Effector memory CD4-positive, alpha-beta T cell (primary cell): ENCODE measurements at regions not wholly inside any gene's neighbourhood (a gene's known extent, or its start where the extent isn't known, plus 50 kb on each side); places are given as distances from the start of the nearest gene placed in this dataset.

ENCODE experiments used
- DNase-seq, 3 donors: peaks; one replicate each; pipeline ENCODE4 v3.0.0-alpha.2; 2020
- H3K27ac ChIP-seq: 2 replicates; pipeline ENCODE4 v1.7.0; 2013; ENCODE audit warnings: mild to moderate bottlenecking, low read length, moderate library complexity; ENCODE audit not compliant: insufficient read depth, poor library complexity, severe bottlenecking
- H3K27me3 ChIP-seq: replicated peaks from 2 replicates; pipeline ENCODE4 v1.7.0; 2013; ENCODE audit warnings: mild to moderate bottlenecking, low read length; ENCODE audit not compliant: insufficient read depth, control insufficient read depth, poor library complexity, severe bottlenecking
- H3K36me3 ChIP-seq: 2 replicates; pipeline ENCODE4 v1.7.0; 2013; ENCODE audit warnings: mild to moderate bottlenecking, low read length, moderate library complexity; ENCODE audit not compliant: control insufficient read depth, insufficient read depth
- H3K4me1 ChIP-seq: 2 replicates; pipeline ENCODE4 v1.7.0; 2013; ENCODE audit warnings: low read length, mild to moderate bottlenecking; ENCODE audit not compliant: control insufficient read depth, insufficient read depth, poor library complexity, severe bottlenecking
- H3K4me3 ChIP-seq: 2 replicates; pipeline ENCODE4 v1.7.0; 2013; ENCODE audit warnings: low read length, low read depth, mild to moderate bottlenecking; ENCODE audit not compliant: insufficient read depth, poor library complexity, severe bottlenecking
- H3K9me3 ChIP-seq: 2 replicates; pipeline ENCODE4 v1.7.0; 2013; ENCODE audit warnings: mild to moderate bottlenecking, low read length, moderate library complexity; ENCODE audit not compliant: control insufficient read depth

DNA sequence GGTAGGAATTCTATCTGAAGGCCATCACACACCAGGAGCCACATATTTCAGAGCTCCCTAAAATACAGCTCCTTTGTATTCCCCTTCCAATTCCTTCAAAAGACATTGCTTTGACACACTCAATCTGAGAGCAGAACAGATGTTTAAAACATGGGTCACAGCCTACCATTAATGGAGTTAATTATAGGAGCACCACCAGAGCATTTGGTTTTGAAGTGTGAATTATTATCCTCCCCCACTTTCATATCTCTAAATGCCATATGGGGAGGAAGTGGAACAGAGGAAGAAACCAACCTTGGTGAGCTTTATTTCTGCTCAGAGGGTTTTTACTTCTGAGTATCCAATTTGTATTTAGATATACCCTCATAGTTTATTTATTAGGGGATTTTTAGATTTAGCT is 50.7 kb upstream of the TNFRSF21 start:
- H3K36me3 ChIP-seq: no peaks in the 10 kb centered on the region
- DNase-seq: no peak
- H3K27ac ChIP-seq: no peak overlapping the region
- H3K27me3 ChIP-seq: peaks cover 5% of the 10 kb centered on the region
- no peaks in the 10 kb centered on the region for H3K9me3 ChIP-seq
- H3K4me3 ChIP-seq: no peak overlapping the region
- no peaks in the 10 kb centered on the region for H3K4me1 ChIP-seq

DNA sequence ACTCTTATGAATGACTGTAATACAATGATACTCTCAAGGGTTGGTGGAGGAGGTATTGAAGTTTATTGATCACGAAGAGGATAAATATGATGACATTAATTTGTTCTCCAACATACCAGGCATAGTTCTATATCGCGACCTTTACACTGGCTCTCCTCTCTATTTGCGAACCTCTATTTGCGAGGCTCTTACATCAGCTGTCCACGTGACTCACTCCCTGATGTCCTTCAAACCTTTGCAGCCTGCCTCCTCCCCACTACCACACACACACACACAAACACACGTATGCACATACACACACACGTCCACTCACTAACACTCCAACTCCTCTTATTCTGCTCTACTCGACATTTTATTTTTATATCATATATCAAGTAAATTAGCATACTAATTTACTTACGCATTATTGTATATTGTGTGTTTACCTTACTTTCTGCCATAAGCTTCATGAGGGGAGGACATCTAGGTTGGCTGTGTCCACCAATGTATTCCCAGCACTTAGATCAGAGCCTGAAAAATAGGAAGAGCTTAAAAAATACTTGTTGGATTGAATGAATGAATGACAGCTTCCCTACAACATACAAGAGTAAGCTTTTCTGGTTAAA is 53.3 kb upstream of the TNFRSF21 start:
- no peaks in the 10 kb centered on the region for H3K4me1 ChIP-seq
- H3K4me3 ChIP-seq: no peak overlapping the region
- H3K27ac ChIP-seq: no peak overlapping the region
- DNase-seq: no peak
- H3K36me3 ChIP-seq: no peaks in the 10 kb centered on the region
- peaks cover 5% of the 10 kb centered on the region for H3K27me3 ChIP-seq
- H3K9me3 ChIP-seq: no peaks in the 10 kb centered on the region

DNA sequence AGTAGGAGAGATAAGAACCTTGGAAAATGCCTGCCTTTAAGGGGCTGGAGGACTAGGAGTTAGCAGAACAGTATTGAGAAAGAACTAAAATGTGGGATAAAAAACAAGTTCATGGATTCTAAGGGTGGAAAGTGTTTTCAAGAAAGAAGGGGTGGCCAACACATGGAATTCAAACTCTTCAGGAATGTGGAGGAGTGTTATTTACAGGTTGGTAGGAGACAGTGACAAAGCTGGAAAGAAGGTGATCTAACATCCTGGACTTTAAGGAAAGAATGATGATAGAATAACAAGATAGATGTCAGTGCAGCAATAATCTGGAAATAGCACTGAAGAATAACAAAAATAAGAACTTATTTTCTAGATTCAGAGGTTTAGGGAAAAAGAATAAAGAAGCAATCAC is 54.0 kb upstream of the TNFRSF21 start:
- Histone ChIP-seq H3K4me1 (no peaks in the 10 kb centered on the region), H3K9me3 (no peaks in the 10 kb centered on the region), H3K36me3 (no peaks in the 10 kb centered on the region), H3K27me3 (peaks cover 3% of the 10 kb centered on the region), H3K4me3 (no peak overlapping the region), H3K27ac (no peak overlapping the region)
- DNase-seq: no peak

DNA sequence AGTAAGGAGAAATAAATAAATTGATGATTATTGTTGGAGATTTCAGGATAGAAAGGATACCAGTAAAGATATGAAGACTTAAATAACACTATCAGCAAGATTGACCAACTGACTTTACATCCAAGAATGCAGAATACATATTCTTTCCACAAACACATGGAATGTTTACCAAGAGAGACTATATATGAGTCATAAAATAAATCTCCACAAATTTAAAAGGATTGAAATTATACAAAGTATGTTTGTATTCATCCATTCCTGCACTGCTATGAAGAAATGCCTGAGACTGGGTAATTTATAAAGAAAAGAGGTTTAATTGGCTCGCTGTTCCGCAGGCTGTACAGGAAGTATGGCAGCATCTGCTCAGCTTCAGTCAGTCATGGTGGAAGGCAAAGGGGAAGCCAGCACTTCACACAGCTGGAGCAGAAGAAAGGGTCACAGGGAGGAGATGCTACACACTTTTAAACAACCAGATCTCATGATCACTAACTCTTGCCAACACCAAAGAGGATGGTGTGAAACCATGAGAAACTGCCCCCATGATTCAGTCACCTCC is 56.7 kb upstream of the TNFRSF21 start:
- Histone ChIP-seq H3K4me3 (no peak overlapping the region), H3K27ac (no peak overlapping the region), H3K36me3 (no peaks in the 10 kb centered on the region), H3K27me3 (no peaks in the 10 kb centered on the region), H3K9me3 (no peaks in the 10 kb centered on the region), H3K4me1 (no peaks in the 10 kb centered on the region)
- no peak for DNase-seq

DNA sequence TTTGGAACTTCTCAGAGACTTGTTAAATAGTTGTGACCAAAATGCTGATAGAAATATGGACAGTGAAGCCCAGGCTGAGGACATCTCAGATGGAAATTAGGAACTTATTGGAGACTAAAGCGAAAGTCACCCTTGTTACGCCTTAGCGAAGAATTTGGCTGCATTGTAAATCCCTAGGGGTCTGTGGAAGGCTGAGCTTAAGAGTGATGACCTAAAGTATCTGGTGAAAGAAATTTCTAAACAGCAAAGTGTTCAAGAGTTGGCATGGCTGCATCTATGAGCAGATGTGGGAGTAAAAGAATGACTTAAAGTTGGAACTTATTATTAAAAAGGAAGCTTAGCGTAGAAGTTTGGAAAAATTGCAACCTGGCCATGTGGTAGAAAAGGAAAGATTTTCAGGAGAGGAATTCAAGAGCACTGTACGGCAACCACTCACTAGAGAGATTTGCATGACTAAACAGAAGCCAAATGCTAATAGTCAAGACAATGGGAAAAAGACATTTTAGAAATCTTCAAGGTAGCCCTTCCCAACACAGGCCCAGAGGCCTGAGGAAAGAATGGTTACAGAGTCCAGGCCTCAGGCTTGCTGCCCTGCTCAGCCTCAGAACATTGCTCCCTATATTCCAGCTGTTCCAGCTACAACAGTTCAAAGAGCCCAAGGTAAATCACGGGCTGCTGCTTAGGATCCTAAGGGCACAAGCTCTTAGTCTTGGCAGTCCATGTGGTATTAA is 61.6 kb upstream of the TNFRSF21 start:
- no peaks in the 10 kb centered on the region for H3K36me3 ChIP-seq
- no peaks in the 10 kb centered on the region for H3K27me3 ChIP-seq
- H3K9me3 ChIP-seq: no peaks in the 10 kb centered on the region
- DNase-seq: no peak
- H3K4me1 ChIP-seq: no peaks in the 10 kb centered on the region
- no peak overlapping the region for H3K27ac ChIP-seq
- no peak overlapping the region for H3K4me3 ChIP-seq

DNA sequence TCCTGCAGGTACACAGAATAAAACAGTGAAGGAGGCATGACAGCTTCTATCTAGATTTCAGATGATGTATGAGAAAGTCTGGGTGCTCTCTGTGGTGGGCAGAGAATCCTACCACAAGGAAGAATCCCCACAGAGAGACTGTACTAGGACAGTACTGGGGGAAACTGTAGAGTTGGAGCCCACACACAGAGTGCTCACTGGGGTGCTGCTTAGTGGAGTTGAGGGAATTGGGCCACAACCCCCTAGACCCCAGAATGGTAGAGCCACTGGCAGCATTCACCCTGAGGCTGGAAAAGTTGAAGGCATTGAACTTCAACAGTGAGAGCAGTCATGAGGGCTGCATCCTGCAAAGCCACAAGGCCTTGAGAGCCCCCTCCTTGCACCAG is 62.2 kb upstream of the TNFRSF21 start:
- no peak overlapping the region for H3K4me3 ChIP-seq
- H3K4me1 ChIP-seq: no peaks in the 10 kb centered on the region
- H3K36me3 ChIP-seq: no peaks in the 10 kb centered on the region
- no peaks in the 10 kb centered on the region for H3K27me3 ChIP-seq
- H3K9me3 ChIP-seq: no peaks in the 10 kb centered on the region
- no peak for DNase-seq
- no peak overlapping the region for H3K27ac ChIP-seq

DNA sequence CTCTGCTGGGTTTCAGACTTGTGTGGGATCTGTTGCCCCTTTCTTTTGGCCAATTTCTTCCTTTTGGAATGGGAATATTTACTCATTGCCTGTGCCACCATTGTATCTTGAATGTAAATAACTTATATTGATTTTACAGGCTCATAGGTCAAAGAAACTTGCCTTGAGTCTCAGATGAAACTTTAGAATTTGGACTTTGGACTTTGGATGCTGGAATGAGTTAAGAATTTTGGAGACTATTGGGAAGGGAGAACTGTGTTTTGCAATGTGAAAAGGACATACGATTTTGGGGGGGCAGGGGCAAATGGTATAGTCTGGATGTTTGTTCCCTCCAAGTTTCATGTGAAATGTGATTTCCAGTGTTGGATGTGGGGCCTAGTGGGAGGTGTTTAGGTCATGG is 62.6 kb upstream of the TNFRSF21 start:
- Histone ChIP-seq H3K27ac (no peak overlapping the region), H3K4me1 (no peaks in the 10 kb centered on the region), H3K9me3 (no peaks in the 10 kb centered on the region), H3K36me3 (no peaks in the 10 kb centered on the region), H3K27me3 (no peaks in the 10 kb centered on the region), H3K4me3 (no peak overlapping the region)
- DNase-seq: no peak

DNA sequence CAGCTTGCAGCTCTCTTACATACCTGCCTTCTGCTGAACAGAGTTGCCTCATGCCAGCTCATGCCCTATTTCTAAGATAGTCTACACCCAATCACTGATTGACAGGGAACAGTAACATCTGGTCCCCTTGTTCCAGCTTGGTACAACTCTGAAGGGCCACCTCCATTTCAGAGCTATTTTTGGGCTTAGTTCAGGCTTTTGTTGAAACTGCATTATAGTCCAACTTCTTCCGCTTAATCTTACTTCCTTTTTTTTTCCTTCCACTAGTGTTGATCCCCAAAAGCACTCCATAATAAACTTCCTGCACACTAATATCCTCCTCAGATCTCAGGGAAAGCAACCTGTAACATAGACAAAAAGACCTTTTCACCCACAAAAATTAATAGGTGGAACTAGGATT is 65.7 kb upstream of the TNFRSF21 start:
- no peaks in the 10 kb centered on the region for H3K36me3 ChIP-seq
- H3K9me3 ChIP-seq: no peaks in the 10 kb centered on the region
- no peak overlapping the region for H3K27ac ChIP-seq
- no peak overlapping the region for H3K4me3 ChIP-seq
- no peak for DNase-seq
- H3K27me3 ChIP-seq: no peaks in the 10 kb centered on the region
- H3K4me1 ChIP-seq: no peaks in the 10 kb centered on the region

DNA sequence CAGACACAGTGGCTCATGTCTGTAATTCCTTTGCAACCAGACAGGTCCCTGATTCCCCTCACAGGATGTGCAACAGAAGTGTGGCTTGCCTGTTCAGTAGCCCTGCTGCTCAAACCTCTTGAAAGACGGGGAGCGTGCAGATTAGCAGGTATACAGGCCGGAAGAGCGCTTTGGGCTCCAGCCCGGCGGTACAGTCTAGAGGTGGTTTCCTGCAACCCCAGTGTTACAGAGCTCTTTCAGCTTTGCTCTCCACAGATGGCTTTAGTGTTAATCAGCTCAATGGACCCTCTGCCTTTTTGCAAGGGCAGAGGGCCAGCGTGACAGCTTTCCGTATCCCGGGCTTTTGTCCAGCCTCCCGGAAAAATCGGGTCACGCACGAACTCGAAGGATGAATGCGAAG is 67.2 kb upstream of the TNFRSF21 start:
- Histone ChIP-seq H3K4me1 (no peaks in the 10 kb centered on the region), H3K27me3 (no peaks in the 10 kb centered on the region), H3K4me3 (no peak overlapping the region), H3K27ac (no peak overlapping the region), H3K36me3 (no peaks in the 10 kb centered on the region), H3K9me3 (no peaks in the 10 kb centered on the region)
- DNase-seq: no peak

DNA sequence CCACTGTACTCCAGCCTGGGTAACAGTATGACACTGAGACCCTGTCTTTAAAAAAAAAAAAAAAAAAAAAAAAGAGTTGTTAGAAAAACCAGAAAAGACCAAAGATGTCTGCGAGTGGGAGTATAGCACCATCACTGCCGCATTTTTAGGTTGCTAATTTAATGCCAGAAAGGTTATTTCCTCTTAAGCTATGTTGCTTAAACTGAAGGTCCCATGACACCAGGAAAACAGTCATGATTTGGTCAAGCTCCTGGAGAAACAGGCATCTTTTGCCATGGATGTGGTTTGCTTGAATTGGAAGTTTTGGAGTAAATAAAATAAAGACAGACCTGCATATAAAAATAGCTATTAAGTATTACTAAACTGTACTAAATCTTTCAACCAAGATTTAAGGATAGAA is 68.3 kb upstream of the TNFRSF21 start:
- Histone ChIP-seq H3K4me3 (no peak overlapping the region), H3K9me3 (no peaks in the 10 kb centered on the region), H3K4me1 (no peaks in the 10 kb centered on the region), H3K27ac (no peak overlapping the region), H3K36me3 (no peaks in the 10 kb centered on the region), H3K27me3 (no peaks in the 10 kb centered on the region)
- DNase-seq: no peak
